Hepatocyte (in vitro differentiated cells): ENCODE measurements at regions not wholly inside any gene's neighbourhood (a gene's known extent, or its start where the extent isn't known, plus 50 kb on each side); places are given as distances from the start of the nearest gene placed in this dataset.

ENCODE experiments used
- DNase-seq: peaks from one replicate; pipeline ENCODE4 v3.0.0-alpha.2; 2016; ENCODE audit warnings: low spot score
- H2AFZ ChIP-seq: fragments of 200-600 bp; sonication (generic); 2 replicates; pipeline ENCODE4 v1.6.0; 2016; ENCODE audit warnings: antibody characterized with exemption, mild to moderate bottlenecking
- H3K27ac ChIP-seq: fragments of 200-600 bp; sonication (generic); 2 replicates; pipeline ENCODE4 v1.5.1; 2016; ENCODE audit warnings: mild to moderate bottlenecking
- H3K27me3 ChIP-seq: fragments of 200-600 bp; sonication (generic); 2 replicates; pipeline ENCODE4 v1.6.1; 2016
- H3K36me3 ChIP-seq: fragments of 200-600 bp; sonication (generic); replicated peaks from 2 replicates; pipeline ENCODE4 v1.5.1; 2016; ENCODE audit warnings: low read depth; ENCODE audit not compliant: insufficient read depth
- H3K4me1 ChIP-seq: fragments of 200-600 bp; sonication (generic); 2 replicates; pipeline ENCODE4 v1.5.1; 2016; ENCODE audit warnings: mild to moderate bottlenecking, moderate library complexity; ENCODE audit not compliant: insufficient read depth
- H3K4me2 ChIP-seq: fragments of 200-600 bp; sonication (generic); 2 replicates; pipeline ENCODE4 v1.6.0; 2016
- H3K4me3 ChIP-seq: fragments of 200-600 bp; sonication (generic); 2 replicates; pipeline ENCODE4 v1.5.1; 2016; ENCODE audit warnings: mild to moderate bottlenecking
- H3K79me2 ChIP-seq: fragments of 200-600 bp; sonication (generic); 2 replicates; pipeline ENCODE4 v1.6.0; 2017; ENCODE audit warnings: mild to moderate bottlenecking
- H3K9me2 ChIP-seq: fragments of 200-600 bp; sonication (generic); replicated peaks from 2 replicates; pipeline ENCODE4 v1.6.0; 2017; ENCODE audit warnings: mild to moderate bottlenecking; ENCODE audit not compliant: insufficient read depth
- H3K9me3 ChIP-seq: fragments of 200-600 bp; sonication (generic); 2 replicates; pipeline ENCODE4 v1.5.1; 2016; ENCODE audit warnings: low read depth, mild to moderate bottlenecking
- H4K20me1 ChIP-seq: fragments of 200-600 bp; sonication (generic); 2 replicates; pipeline ENCODE4 v1.6.0; 2016; ENCODE audit warnings: mild to moderate bottlenecking; ENCODE audit not compliant: insufficient read depth, poor library complexity, severe bottlenecking
- EZH2 ChIP-seq: fragments of 200-600 bp; sonication (generic); IDR thresholded peaks from 2 replicates; pipeline ENCODE4 v1.6.1; 2016; ENCODE audit warnings: antibody characterized with exemption, mild to moderate bottlenecking, borderline replicate concordance
- EZH2phosphoT487 ChIP-seq: fragments of 200-600 bp; sonication (generic); IDR thresholded peaks from one replicate; pipeline ENCODE4 v1.6.1; 2018; ENCODE audit warnings: antibody characterized with exemption, mild to moderate bottlenecking, low read depth, moderate library complexity; ENCODE audit not compliant: unreplicated experiment, severe bottlenecking
- whole genome bisulfite sequencing: methylation state at CpG from one replicate; pipeline ENCODE4 v1.1.6; 2016; ENCODE audit warnings: low lambda C conversion rate; ENCODE audit errors: missing lambda C conversion rate; 5-methylcytosine and 5-hydroxymethylcytosine counted together
- TF ChIP-seq, protein P1 (sequence below): fragments of 200-600 bp; sonication (generic); IDR thresholded peaks from 2 replicates; pipeline ENCODE4 v1.5.1; 2016; ENCODE audit warnings: antibody characterized with exemption, mild to moderate bottlenecking; ENCODE audit not compliant: poor library complexity

DNA sequence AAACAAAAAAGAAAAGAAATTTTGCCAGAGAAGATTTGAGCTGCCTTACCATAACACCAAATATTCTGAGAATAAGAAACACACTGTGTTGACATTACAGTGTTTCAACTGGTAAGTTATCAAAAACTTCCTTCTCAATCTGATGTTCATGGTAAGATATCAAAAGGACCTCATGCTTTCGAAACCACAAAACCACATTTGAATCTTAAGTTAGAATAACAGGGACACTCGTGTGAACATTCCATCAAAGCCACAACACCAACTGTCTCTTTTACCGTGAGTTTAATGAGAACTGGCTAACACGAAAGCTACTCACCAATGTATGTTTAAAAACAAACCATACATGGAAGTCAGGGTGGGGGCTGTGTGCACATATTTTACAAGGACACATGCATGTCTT is 73.0 kb upstream of the OPRM1 start:
- Histone ChIP-seq H3K4me3 (no peak overlapping the region), H3K4me1 (no peaks in the 10 kb centered on the region), H3K27me3 (no peaks in the 10 kb centered on the region), H4K20me1 (no peaks in the 10 kb centered on the region), H3K36me3 (no peaks in the 10 kb centered on the region), H2AFZ (no peak overlapping the region), H3K79me2 (no peaks in the 10 kb centered on the region), H3K9me2 (no peaks in the 10 kb centered on the region), H3K4me2 (no peak overlapping the region), H3K9me3 (no peaks in the 10 kb centered on the region), H3K27ac (no peak overlapping the region)
- WGBS, result 71% methylated on average over 4 of the region's 4 CpGs
- no peak for TF ChIP-seq EZH2phosphoT487
- TF ChIP-seq EZH2, result no peak
- TF ChIP-seq, protein P1, sequence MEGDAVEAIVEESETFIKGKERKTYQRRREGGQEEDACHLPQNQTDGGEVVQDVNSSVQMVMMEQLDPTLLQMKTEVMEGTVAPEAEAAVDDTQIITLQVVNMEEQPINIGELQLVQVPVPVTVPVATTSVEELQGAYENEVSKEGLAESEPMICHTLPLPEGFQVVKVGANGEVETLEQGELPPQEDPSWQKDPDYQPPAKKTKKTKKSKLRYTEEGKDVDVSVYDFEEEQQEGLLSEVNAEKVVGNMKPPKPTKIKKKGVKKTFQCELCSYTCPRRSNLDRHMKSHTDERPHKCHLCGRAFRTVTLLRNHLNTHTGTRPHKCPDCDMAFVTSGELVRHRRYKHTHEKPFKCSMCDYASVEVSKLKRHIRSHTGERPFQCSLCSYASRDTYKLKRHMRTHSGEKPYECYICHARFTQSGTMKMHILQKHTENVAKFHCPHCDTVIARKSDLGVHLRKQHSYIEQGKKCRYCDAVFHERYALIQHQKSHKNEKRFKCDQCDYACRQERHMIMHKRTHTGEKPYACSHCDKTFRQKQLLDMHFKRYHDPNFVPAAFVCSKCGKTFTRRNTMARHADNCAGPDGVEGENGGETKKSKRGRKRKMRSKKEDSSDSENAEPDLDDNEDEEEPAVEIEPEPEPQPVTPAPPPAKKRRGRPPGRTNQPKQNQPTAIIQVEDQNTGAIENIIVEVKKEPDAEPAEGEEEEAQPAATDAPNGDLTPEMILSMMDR, result no peak
- DNase-seq, result no peak

DNA sequence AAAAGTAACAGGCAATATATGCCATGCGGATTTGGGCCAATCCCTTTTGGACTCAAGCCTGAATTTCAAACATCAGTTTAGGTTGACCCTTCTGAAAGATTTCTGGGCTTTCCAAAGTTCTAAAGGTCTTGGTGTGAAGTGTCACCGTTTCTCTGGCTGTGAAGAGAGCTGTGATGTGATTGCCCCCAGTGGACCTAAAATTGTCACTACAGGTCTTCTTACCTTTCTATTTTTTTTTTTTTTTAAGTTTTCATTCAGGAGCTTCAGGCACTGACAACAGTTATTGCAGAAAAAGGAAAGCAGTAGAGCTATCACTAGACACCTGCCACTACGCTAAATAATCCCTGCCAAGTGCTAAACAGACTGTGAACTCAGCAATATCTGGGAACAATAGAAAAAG is 75.7 kb upstream of the OPRM1 start:
- Histone ChIP-seq H3K79me2 (no peaks in the 10 kb centered on the region), H3K9me2 (no peaks in the 10 kb centered on the region), H3K4me1 (peaks cover 8% of the 10 kb centered on the region), H3K4me3 (no peak overlapping the region), H3K9me3 (no peaks in the 10 kb centered on the region), H4K20me1 (no peaks in the 10 kb centered on the region), H3K36me3 (no peaks in the 10 kb centered on the region), H3K27ac (no peak overlapping the region), H2AFZ (no peak overlapping the region), H3K27me3 (no peaks in the 10 kb centered on the region), H3K4me2 (no peak overlapping the region)
- WGBS, result 65% methylated on average over 3 of the region's 3 CpGs
- no peak for DNase-seq
- TF ChIP-seq EZH2, result no peak
- TF ChIP-seq, protein P1, result no peak
- no peak for TF ChIP-seq EZH2phosphoT487

DNA sequence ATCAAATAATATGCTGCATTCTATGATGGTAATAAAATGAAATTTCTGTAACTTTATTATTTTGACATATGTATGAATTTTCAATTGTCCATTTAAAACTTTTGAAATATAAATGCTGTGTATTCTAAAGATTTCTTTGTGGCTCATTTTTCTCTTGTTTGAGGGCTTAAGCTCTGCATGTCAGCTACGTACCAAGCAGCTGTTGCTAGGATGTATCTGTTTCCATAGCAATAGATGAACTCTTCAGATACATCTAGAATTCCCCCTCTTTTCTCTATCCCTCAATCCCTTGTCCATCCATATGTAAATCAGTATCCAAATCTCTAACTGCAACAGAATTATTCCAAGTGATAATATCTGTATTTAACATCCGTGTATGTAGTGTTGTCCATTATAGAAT is 76.5 kb upstream of the OPRM1 start:
- Histone ChIP-seq H3K9me2 (no peaks in the 10 kb centered on the region), H2AFZ (no peak overlapping the region), H3K27ac (no peak overlapping the region), H4K20me1 (no peaks in the 10 kb centered on the region), H3K4me3 (no peak overlapping the region), H3K4me2 (no peak overlapping the region), H3K9me3 (no peaks in the 10 kb centered on the region), H3K4me1 (peaks cover 8% of the 10 kb centered on the region), H3K36me3 (no peaks in the 10 kb centered on the region), H3K79me2 (no peaks in the 10 kb centered on the region), H3K27me3 (no peaks in the 10 kb centered on the region)
- 74% methylated on average over 2 of the region's 2 CpGs for whole genome bisulfite sequencing
- no peak for DNase-seq
- TF ChIP-seq EZH2phosphoT487, result no peak
- TF ChIP-seq, protein P1, result no peak

DNA sequence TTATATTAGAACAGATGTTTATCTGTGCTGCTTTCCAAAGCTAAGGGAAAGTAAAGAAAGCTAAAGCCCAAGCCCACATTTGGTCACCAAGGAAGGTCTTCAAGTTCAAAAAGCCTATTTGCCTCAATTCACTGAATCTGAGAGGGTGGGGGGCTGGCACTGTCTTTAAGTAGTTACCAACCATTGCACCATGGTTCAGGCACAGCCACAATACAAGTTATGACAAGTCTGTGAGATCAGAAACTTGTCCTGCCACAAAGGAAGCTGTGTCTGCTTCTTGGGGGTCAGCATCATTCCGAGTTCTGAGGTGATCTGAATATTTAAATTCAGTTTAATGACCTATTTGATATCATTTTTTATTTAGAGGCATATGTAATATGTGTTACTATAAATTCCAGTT is 78.3 kb upstream of the OPRM1 start:
- WGBS, result 92% methylated on average over 1 of the region's 1 CpG
- H3K9me2 ChIP-seq, result no peaks in the 10 kb centered on the region
- H3K36me3 ChIP-seq, result no peaks in the 10 kb centered on the region
- peaks cover 8% of the 10 kb centered on the region for H3K4me1 ChIP-seq
- TF ChIP-seq, protein P1, result no peak
- TF ChIP-seq EZH2 (no peak), EZH2phosphoT487 (no peak)
- H4K20me1 ChIP-seq, result no peaks in the 10 kb centered on the region
- H3K4me3 ChIP-seq, result no peak overlapping the region
- H3K9me3 ChIP-seq, result no peaks in the 10 kb centered on the region
- H3K4me2 ChIP-seq, result no peak overlapping the region
- no peak for DNase-seq
- no peaks in the 10 kb centered on the region for H3K27me3 ChIP-seq
- no peak overlapping the region for H2AFZ ChIP-seq
- no peaks in the 10 kb centered on the region for H3K79me2 ChIP-seq
- no peak overlapping the region for H3K27ac ChIP-seq
